WTC11 (cell line): ENCODE measurements at regions not wholly inside any gene's neighbourhood (a gene's known extent, or its start where the extent isn't known, plus 50 kb on each side); places are given as distances from the start of the nearest gene placed in this dataset.
"Not testable (repeated sequence)": the region's sequence is repeated elsewhere in the genome, so short reads cannot be mapped to it uniquely, and the experiment has no call there.

Experiments
- IRF2 ChIP-seq: sonication (generic); formaldehyde crosslinking; IDR thresholded peaks from 2 replicates; pipeline ENCODE4 v1.8.0; 2022; ENCODE audit warnings: low read depth, missing genetic modification reagents, borderline replicate concordance
- KAT7 ChIP-seq: sonication (generic); formaldehyde crosslinking; IDR thresholded peaks from 2 replicates; pipeline ENCODE4 v1.8.1; 2023; ENCODE audit warnings: missing genetic modification reagents, mild to moderate bottlenecking, borderline replicate concordance
- TEAD4 ChIP-seq: sonication (generic); formaldehyde crosslinking; IDR thresholded peaks from 2 replicates; pipeline ENCODE4 v1.8.0; 2022; ENCODE audit warnings: mild to moderate bottlenecking, missing genetic modification reagents
- TP53 ChIP-seq: sonication (generic); formaldehyde crosslinking; IDR thresholded peaks from 2 replicates; pipeline ENCODE4 v1.8.1; 2023; ENCODE audit warnings: mild to moderate bottlenecking, missing genetic modification reagents
- ZNF423 ChIP-seq: fragments of 250-450 bp; sonication (Bioruptor Pico); IDR thresholded peaks from 2 replicates; pipeline ENCODE4 v2.1.2; 2022; ENCODE audit warnings: mild to moderate bottlenecking, moderate library complexity
- TF ChIP-seq, protein P1 (sequence below): fragments of 200-600 bp; IDR thresholded peaks from 2 replicates; pipeline ENCODE4 v1.8.0; 2022; ENCODE audit warnings: antibody characterized with exemption
- TF ChIP-seq, protein P2 (sequence below): sonication (generic); formaldehyde crosslinking; IDR thresholded peaks from 2 replicates; pipeline ENCODE4 v1.8.1; 2023; ENCODE audit warnings: mild to moderate bottlenecking, missing genetic modification reagents
- TF ChIP-seq, protein P3 (sequence below): sonication (generic); formaldehyde crosslinking; IDR thresholded peaks from 2 replicates; pipeline ENCODE4 v1.8.1; 2022; ENCODE audit warnings: low read depth, mild to moderate bottlenecking, moderate library complexity, missing genetic modification reagents, borderline replicate concordance
- TF ChIP-seq, protein P4 (sequence below): sonication (generic); formaldehyde crosslinking; IDR thresholded peaks from 2 replicates; pipeline ENCODE4 v1.8.0; 2022; ENCODE audit warnings: mild to moderate bottlenecking, missing genetic modification reagents

DNA sequence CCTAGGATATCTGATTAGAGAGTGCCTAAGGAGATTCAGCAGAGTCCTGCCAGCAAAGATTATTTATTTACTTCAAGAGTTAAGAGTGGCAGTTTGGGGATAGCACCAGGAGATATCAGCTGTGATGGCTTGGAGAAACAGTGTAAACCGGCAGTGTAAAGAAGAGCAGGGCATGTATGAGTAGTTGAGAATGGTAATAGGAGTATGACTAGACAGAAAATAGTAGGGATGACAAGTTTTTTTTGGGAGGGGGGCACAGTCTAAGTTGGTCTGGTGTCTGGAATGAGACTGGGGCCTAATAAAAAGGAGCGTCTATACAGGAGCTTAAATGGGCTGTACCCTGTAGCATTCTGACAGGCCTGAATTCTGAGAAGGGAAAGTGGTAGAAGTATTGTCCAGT, 181.8 kb upstream of the TRPC7 start:
- TF ChIP-seq ZNF423, TEAD4, TP53, KAT7, IRF2 (CRISPR knock-in tag): not testable (repeated sequence)
- TF ChIP-seq, protein P1, sequence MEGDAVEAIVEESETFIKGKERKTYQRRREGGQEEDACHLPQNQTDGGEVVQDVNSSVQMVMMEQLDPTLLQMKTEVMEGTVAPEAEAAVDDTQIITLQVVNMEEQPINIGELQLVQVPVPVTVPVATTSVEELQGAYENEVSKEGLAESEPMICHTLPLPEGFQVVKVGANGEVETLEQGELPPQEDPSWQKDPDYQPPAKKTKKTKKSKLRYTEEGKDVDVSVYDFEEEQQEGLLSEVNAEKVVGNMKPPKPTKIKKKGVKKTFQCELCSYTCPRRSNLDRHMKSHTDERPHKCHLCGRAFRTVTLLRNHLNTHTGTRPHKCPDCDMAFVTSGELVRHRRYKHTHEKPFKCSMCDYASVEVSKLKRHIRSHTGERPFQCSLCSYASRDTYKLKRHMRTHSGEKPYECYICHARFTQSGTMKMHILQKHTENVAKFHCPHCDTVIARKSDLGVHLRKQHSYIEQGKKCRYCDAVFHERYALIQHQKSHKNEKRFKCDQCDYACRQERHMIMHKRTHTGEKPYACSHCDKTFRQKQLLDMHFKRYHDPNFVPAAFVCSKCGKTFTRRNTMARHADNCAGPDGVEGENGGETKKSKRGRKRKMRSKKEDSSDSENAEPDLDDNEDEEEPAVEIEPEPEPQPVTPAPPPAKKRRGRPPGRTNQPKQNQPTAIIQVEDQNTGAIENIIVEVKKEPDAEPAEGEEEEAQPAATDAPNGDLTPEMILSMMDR, result not testable (repeated sequence)
- TF ChIP-seq, protein P2, sequence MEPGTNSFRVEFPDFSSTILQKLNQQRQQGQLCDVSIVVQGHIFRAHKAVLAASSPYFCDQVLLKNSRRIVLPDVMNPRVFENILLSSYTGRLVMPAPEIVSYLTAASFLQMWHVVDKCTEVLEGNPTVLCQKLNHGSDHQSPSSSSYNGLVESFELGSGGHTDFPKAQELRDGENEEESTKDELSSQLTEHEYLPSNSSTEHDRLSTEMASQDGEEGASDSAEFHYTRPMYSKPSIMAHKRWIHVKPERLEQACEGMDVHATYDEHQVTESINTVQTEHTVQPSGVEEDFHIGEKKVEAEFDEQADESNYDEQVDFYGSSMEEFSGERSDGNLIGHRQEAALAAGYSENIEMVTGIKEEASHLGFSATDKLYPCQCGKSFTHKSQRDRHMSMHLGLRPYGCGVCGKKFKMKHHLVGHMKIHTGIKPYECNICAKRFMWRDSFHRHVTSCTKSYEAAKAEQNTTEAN (CRISPR knock-in tag), result not testable (repeated sequence)
- TF ChIP-seq, protein P3, sequence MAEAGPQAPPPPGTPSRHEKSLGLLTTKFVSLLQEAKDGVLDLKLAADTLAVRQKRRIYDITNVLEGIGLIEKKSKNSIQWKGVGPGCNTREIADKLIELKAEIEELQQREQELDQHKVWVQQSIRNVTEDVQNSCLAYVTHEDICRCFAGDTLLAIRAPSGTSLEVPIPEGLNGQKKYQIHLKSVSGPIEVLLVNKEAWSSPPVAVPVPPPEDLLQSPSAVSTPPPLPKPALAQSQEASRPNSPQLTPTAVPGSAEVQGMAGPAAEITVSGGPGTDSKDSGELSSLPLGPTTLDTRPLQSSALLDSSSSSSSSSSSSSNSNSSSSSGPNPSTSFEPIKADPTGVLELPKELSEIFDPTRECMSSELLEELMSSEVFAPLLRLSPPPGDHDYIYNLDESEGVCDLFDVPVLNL (CRISPR knock-in tag), result not testable (repeated sequence)
- TF ChIP-seq, protein P4, sequence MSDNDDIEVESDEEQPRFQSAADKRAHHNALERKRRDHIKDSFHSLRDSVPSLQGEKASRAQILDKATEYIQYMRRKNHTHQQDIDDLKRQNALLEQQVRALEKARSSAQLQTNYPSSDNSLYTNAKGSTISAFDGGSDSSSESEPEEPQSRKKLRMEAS (CRISPR knock-in tag), result not testable (repeated sequence)
